WTC11 (cell line): ENCODE measurements at regions not wholly inside any gene's neighbourhood (a gene's known extent, or its start where the extent isn't known, plus 50 kb on each side); places are given as distances from the start of the nearest gene placed in this dataset.

Experiments used
- ETV6 ChIP-seq: sonication (generic); formaldehyde crosslinking; IDR thresholded peaks from 2 replicates; pipeline ENCODE4 v1.8.1; 2022; ENCODE audit warnings: mild to moderate bottlenecking, missing genetic modification reagents
- FOXK1 ChIP-seq: sonication (generic); formaldehyde crosslinking; IDR thresholded peaks from 2 replicates; pipeline ENCODE4 v1.8.0; 2022; ENCODE audit warnings: mild to moderate bottlenecking, moderate library complexity, missing genetic modification reagents
- FOXP1 ChIP-seq: sonication (generic); formaldehyde crosslinking; IDR thresholded peaks from 2 replicates; pipeline ENCODE4 v1.8.0; 2022; ENCODE audit warnings: missing genetic modification reagents, mild to moderate bottlenecking, moderate library complexity, borderline replicate concordance
- ZNF263 ChIP-seq: sonication (generic); formaldehyde crosslinking; IDR thresholded peaks from 2 replicates; pipeline ENCODE4 v1.8.1; 2022; ENCODE audit warnings: low read depth, mild to moderate bottlenecking, moderate library complexity, missing genetic modification reagents
- ZNF416 ChIP-seq: fragments of 250-450 bp; sonication (Bioruptor Pico); IDR thresholded peaks from 2 replicates; pipeline ENCODE4 v1.9.0; 2021; ENCODE audit warnings: mild to moderate bottlenecking, inconsistent platforms
- ZNF423 ChIP-seq: fragments of 250-450 bp; sonication (Bioruptor Pico); IDR thresholded peaks from 2 replicates; pipeline ENCODE4 v2.1.2; 2022; ENCODE audit warnings: mild to moderate bottlenecking, moderate library complexity
- TF ChIP-seq, protein P1 (sequence below): sonication (generic); formaldehyde crosslinking; IDR thresholded peaks from 2 replicates; pipeline ENCODE4 v1.8.1; 2023; ENCODE audit warnings: mild to moderate bottlenecking, missing genetic modification reagents, borderline replicate concordance
- TF ChIP-seq, protein P2 (sequence below): fragments of 250-450 bp; sonication (Bioruptor Pico); conservative IDR thresholded peaks from 2 replicates; pipeline ENCODE4 v1.9.0; 2021; ENCODE audit warnings: mild to moderate bottlenecking
- TF ChIP-seq, protein P3 (sequence below): sonication (generic); formaldehyde crosslinking; IDR thresholded peaks from 2 replicates; pipeline ENCODE4 v1.8.1; 2022; ENCODE audit warnings: mild to moderate bottlenecking, missing genetic modification reagents, moderate library complexity, borderline replicate concordance
- TF ChIP-seq, protein P4 (sequence below): sonication (generic); formaldehyde crosslinking; IDR thresholded peaks from 2 replicates; pipeline ENCODE4 v1.8.0; 2022; ENCODE audit warnings: missing genetic modification reagents
- TF ChIP-seq, protein P5 (sequence below): sonication (generic); formaldehyde crosslinking; IDR thresholded peaks from 2 replicates; pipeline ENCODE4 v1.8.0; 2023; ENCODE audit warnings: missing genetic modification reagents, mild to moderate bottlenecking, borderline replicate concordance
- TF ChIP-seq, protein P6 (sequence below): sonication (generic); formaldehyde crosslinking; IDR thresholded peaks from 2 replicates; pipeline ENCODE4 v1.8.1; 2022; ENCODE audit warnings: low read depth, mild to moderate bottlenecking, moderate library complexity, missing genetic modification reagents, borderline replicate concordance
- TF ChIP-seq, protein P7 (sequence below): sonication (generic); formaldehyde crosslinking; conservative IDR thresholded peaks from 2 replicates; pipeline ENCODE4 v1.8.1; 2023; ENCODE audit warnings: mild to moderate bottlenecking, low read depth, missing genetic modification reagents, moderate library complexity

DNA sequence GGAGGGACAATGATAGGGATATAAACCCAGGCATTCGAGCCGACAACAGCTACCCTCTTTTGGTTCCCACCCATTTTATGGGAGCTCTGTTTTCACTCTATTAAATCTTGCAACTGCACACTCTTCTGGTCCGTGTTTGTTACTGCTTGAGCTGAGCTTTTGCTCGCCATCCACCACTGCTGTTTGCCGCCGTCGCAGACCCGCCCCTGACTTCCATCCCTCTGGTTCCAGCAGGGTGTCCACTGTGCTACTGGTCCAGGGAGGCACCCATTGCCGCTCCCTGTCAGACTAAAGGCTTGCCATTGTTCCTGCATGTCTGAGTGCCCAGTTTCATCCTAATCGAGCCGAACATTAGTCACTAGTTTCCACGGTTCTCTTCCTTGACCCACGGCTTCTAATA is 1170.5 kb upstream of the PABPC4L start (continued):
- TF ChIP-seq, protein P1, sequence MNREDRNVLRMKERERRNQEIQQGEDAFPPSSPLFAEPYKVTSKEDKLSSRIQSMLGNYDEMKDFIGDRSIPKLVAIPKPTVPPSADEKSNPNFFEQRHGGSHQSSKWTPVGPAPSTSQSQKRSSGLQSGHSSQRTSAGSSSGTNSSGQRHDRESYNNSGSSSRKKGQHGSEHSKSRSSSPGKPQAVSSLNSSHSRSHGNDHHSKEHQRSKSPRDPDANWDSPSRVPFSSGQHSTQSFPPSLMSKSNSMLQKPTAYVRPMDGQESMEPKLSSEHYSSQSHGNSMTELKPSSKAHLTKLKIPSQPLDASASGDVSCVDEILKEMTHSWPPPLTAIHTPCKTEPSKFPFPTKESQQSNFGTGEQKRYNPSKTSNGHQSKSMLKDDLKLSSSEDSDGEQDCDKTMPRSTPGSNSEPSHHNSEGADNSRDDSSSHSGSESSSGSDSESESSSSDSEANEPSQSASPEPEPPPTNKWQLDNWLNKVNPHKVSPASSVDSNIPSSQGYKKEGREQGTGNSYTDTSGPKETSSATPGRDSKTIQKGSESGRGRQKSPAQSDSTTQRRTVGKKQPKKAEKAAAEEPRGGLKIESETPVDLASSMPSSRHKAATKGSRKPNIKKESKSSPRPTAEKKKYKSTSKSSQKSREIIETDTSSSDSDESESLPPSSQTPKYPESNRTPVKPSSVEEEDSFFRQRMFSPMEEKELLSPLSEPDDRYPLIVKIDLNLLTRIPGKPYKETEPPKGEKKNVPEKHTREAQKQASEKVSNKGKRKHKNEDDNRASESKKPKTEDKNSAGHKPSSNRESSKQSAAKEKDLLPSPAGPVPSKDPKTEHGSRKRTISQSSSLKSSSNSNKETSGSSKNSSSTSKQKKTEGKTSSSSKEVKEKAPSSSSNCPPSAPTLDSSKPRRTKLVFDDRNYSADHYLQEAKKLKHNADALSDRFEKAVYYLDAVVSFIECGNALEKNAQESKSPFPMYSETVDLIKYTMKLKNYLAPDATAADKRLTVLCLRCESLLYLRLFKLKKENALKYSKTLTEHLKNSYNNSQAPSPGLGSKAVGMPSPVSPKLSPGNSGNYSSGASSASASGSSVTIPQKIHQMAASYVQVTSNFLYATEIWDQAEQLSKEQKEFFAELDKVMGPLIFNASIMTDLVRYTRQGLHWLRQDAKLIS (CRISPR knock-in tag) = no peak
- TF ChIP-seq, protein P2, sequence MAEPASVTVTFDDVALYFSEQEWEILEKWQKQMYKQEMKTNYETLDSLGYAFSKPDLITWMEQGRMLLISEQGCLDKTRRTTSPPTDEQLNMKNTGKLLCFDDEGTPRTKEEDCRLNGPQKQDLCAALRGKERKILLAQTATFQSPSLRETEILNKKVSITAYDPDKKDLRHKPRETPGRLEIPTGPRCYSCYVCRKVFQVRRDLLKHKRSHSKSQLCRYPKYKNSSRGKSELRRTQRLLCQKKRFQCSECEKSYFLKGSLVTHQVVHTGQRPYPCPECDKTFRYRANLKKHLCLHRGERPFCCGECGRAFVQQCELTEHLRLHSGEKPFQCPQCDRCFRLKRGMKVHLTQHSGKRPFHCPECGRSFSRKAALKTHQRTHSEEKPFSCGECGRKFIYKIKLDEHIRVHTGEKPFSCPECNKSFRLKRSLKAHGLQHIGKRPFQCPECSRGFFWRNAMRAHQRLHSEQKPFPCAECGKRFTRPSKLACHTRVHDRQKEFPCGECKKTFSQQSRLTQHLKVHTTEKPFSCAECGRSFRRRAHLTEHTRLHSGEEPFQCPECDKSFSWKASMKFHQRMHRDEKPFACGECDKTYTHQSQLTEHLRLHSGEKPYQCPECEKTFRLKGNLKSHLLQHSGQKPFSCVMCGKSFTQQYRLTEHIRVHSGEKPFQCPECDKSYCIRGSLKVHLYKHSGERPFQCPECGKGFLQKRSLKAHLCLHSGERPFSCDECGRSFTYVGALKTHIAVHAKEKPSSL (CRISPR knock-in tag) = no peak
- no peak for TF ChIP-seq ZNF263 (CRISPR knock-in tag)
- TF ChIP-seq, protein P3, sequence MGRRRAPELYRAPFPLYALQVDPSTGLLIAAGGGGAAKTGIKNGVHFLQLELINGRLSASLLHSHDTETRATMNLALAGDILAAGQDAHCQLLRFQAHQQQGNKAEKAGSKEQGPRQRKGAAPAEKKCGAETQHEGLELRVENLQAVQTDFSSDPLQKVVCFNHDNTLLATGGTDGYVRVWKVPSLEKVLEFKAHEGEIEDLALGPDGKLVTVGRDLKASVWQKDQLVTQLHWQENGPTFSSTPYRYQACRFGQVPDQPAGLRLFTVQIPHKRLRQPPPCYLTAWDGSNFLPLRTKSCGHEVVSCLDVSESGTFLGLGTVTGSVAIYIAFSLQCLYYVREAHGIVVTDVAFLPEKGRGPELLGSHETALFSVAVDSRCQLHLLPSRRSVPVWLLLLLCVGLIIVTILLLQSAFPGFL (CRISPR knock-in tag) = no peak
- no peak for TF ChIP-seq FOXP1 (CRISPR knock-in tag)
- no peak for TF ChIP-seq ZNF416
- TF ChIP-seq FOXK1 (CRISPR knock-in tag) = no peak
- TF ChIP-seq, protein P4, sequence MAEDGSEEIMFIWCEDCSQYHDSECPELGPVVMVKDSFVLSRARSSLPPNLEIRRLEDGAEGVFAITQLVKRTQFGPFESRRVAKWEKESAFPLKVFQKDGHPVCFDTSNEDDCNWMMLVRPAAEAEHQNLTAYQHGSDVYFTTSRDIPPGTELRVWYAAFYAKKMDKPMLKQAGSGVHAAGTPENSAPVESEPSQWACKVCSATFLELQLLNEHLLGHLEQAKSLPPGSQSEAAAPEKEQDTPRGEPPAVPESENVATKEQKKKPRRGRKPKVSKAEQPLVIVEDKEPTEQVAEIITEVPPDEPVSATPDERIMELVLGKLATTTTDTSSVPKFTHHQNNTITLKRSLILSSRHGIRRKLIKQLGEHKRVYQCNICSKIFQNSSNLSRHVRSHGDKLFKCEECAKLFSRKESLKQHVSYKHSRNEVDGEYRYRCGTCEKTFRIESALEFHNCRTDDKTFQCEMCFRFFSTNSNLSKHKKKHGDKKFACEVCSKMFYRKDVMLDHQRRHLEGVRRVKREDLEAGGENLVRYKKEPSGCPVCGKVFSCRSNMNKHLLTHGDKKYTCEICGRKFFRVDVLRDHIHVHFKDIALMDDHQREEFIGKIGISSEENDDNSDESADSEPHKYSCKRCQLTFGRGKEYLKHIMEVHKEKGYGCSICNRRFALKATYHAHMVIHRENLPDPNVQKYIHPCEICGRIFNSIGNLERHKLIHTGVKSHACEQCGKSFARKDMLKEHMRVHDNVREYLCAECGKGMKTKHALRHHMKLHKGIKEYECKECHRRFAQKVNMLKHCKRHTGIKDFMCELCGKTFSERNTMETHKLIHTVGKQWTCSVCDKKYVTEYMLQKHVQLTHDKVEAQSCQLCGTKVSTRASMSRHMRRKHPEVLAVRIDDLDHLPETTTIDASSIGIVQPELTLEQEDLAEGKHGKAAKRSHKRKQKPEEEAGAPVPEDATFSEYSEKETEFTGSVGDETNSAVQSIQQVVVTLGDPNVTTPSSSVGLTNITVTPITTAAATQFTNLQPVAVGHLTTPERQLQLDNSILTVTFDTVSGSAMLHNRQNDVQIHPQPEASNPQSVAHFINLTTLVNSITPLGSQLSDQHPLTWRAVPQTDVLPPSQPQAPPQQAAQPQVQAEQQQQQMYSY = no peak
- no peak for TF ChIP-seq ETV6
- TF ChIP-seq ZNF423 (CRISPR knock-in tag) = no peak
- TF ChIP-seq, protein P5, sequence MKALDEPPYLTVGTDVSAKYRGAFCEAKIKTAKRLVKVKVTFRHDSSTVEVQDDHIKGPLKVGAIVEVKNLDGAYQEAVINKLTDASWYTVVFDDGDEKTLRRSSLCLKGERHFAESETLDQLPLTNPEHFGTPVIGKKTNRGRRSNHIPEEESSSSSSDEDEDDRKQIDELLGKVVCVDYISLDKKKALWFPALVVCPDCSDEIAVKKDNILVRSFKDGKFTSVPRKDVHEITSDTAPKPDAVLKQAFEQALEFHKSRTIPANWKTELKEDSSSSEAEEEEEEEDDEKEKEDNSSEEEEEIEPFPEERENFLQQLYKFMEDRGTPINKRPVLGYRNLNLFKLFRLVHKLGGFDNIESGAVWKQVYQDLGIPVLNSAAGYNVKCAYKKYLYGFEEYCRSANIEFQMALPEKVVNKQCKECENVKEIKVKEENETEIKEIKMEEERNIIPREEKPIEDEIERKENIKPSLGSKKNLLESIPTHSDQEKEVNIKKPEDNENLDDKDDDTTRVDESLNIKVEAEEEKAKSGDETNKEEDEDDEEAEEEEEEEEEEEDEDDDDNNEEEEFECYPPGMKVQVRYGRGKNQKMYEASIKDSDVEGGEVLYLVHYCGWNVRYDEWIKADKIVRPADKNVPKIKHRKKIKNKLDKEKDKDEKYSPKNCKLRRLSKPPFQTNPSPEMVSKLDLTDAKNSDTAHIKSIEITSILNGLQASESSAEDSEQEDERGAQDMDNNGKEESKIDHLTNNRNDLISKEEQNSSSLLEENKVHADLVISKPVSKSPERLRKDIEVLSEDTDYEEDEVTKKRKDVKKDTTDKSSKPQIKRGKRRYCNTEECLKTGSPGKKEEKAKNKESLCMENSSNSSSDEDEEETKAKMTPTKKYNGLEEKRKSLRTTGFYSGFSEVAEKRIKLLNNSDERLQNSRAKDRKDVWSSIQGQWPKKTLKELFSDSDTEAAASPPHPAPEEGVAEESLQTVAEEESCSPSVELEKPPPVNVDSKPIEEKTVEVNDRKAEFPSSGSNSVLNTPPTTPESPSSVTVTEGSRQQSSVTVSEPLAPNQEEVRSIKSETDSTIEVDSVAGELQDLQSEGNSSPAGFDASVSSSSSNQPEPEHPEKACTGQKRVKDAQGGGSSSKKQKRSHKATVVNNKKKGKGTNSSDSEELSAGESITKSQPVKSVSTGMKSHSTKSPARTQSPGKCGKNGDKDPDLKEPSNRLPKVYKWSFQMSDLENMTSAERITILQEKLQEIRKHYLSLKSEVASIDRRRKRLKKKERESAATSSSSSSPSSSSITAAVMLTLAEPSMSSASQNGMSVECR (CRISPR knock-in tag) = no peak
- TF ChIP-seq, protein P6, sequence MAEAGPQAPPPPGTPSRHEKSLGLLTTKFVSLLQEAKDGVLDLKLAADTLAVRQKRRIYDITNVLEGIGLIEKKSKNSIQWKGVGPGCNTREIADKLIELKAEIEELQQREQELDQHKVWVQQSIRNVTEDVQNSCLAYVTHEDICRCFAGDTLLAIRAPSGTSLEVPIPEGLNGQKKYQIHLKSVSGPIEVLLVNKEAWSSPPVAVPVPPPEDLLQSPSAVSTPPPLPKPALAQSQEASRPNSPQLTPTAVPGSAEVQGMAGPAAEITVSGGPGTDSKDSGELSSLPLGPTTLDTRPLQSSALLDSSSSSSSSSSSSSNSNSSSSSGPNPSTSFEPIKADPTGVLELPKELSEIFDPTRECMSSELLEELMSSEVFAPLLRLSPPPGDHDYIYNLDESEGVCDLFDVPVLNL (CRISPR knock-in tag) = no peak
- TF ChIP-seq, protein P7, sequence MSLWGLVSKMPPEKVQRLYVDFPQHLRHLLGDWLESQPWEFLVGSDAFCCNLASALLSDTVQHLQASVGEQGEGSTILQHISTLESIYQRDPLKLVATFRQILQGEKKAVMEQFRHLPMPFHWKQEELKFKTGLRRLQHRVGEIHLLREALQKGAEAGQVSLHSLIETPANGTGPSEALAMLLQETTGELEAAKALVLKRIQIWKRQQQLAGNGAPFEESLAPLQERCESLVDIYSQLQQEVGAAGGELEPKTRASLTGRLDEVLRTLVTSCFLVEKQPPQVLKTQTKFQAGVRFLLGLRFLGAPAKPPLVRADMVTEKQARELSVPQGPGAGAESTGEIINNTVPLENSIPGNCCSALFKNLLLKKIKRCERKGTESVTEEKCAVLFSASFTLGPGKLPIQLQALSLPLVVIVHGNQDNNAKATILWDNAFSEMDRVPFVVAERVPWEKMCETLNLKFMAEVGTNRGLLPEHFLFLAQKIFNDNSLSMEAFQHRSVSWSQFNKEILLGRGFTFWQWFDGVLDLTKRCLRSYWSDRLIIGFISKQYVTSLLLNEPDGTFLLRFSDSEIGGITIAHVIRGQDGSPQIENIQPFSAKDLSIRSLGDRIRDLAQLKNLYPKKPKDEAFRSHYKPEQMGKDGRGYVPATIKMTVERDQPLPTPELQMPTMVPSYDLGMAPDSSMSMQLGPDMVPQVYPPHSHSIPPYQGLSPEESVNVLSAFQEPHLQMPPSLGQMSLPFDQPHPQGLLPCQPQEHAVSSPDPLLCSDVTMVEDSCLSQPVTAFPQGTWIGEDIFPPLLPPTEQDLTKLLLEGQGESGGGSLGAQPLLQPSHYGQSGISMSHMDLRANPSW = no peak
- TF ChIP-seq, all 79 proteins: peak for 0
